NCI-H446 (cell line): ENCODE measurements at regions not wholly inside any gene's neighbourhood (a gene's known extent, or its start where the extent isn't known, plus 50 kb on each side); places are given as distances from the start of the nearest gene placed in this dataset.
"Not testable (repeated sequence)": the region's sequence is repeated elsewhere in the genome, so short reads cannot be mapped to it uniquely, and the experiment has no call there.

Experiments used
- DNase-seq, 2 experiments: peaks; one replicate each; lab custom pipeline; 2025; lab: John Stamatoyannopoulos, UW

DNA sequence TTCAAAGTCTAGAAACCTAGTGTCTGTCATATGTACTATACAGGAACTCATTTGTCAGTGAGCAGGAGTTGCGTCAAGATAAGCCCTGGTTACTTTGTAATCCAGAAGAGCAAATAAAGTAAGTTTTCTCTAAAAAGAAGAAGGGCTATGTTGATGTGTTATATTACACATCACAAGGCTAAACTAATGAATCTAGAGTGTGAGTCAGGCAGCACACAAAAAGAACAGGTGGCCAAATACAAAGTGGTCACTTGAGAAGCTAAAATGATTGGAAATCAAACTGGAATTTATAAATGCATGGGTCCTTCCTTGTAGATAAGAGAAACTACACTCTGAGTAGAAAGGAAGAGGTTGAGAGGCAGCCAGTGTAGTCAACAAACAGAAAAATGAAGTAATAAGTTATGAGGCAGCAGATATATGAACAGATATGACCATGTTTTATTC is 771.6 kb downstream of the DIPK2A start:
- no peak for DNase-seq

DNA sequence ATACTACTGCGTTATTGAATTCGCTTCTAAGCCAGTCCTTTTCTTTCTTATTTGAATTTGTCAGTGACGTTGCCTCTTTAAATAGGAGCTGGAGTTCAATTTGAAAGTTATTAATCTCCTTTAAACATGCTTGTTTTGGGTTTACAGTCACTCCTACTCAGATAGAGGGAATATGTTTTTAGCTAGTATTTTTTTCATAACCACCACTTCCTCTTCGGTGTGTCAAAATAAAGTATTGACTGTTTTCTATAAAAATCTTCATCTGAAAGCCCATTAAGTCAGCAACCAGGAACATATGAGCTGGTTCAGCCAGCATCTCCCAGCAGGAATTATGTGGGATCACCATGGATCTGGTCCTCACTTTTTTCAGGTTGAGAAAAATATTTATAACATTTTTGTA is 772.9 kb downstream of the DIPK2A start:
- no peak for DNase-seq

DNA sequence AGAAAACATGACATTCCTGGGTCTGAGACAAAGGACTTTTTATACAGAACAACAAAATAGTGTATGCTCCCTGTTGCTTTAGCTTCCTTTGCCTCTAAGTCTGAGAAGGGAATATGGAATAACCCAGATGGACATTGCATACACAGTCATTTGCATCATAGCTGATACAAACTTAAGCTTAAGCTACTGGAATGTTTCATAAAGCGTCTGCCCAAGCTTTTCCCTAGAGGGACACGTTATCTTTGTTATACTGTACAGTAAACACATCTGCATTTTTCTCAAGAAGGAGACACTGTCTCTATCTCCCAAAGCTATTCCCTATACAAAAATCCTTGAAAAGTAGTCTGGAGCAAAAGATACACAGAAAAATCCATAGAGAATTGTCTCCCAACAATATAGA is 775.0 kb downstream of the DIPK2A start:
- no peak for DNase-seq

DNA sequence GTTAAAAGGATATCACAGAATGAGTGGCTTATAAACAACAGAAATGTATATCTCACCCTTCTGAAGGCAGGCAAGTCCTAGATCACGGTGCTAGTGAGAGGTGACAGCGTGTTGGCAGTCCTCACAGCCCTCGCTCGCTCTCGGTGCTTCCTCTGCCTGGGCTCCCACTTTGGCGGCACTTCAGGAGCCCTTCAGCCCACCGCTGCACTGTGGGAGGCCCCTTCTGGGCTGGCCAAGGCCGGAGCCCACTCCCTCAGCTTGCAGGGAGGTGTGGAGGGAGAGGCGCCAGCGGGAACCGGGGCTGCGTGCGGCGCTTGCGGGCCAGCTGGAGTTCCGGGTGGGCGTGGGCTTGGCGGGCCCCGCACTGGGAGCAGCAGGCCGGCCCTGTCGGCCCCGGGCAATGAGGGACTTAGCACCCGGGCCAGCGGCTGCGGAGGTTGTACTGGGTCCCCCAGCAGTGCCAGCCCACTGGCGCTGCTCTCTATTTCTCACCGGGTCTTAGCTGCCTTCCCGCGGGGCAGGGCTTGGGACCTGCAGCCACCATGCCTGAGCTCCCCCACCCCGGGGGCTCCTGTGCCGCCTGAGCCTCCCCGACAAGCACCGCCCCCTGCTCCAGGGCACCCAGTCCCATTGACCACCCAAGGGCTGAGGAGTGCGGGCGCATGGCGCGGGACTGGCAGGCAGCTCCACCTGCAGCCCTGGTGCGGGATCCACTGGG is 778.1 kb downstream of the DIPK2A start:
- DNase-seq: not testable (repeated sequence)

DNA sequence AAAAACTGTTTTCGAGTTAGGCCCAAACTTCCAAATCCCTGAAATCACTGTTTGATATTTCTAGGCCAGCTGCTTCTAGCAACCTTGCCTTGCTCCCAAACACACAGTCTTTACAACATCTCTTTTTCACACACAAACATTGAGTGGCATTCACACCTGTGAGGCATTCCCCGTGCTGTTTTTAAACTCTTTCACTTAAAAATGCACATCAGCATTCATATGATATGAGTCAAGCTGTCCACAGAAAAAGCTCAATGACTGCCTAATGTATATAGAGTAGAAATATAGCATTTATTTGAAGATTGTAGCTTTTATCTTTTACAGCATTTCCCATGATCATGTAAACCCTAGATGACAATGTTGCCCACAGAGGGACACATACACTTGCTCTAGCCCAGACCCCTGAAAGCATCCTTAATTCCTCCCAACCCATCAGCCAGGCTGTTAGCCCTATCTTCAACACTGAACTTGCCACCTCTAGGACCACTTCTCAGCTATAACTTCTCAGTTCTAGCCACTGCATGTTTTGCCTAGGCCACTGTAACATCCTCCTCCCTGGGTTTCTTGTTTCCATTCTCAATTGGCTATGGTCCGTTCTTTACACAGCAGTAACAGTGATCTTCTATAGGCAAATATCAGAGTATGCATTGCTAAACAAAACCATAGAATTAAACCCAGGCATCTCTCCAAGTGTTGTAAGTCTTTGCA is 782.6 kb downstream of the DIPK2A start:
- DNase-seq: no peak

DNA sequence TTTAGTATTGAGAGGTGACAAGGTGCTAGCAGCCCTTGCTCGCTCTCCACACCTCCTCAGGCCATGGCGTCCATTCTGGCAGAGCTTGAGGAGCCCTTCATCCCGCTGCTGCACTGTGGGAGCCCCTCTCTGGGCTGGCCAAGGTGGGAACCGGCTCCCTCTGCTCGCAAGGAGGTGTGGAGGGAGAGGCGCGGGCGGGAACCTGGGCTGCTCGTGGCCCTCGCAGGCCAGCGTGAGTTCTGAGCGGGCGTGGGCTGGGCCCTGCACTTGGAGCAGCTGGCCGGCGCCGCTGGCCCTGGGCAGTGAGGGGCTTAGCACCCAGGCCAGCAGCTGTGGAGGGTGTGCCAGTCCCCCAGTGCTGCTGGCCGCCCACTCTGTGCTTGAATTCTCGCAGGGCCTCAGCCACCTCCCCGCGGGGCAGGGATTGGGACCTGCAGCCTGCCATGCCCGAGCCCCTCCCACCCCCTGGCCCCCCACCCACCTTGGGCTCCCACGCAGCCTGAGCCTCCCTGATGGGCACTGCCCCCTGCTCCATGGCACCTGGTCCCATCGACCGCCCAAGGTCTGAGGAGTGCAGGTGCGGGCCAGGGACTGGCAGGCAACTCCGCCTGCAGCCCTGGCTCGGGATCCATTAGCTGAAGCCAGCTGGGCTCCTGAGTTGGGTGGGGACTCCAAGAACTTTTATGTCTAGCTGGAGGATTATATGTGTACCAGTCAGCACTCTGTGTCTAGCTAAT is 785.2 kb downstream of the DIPK2A start:
- no peak for DNase-seq

DNA sequence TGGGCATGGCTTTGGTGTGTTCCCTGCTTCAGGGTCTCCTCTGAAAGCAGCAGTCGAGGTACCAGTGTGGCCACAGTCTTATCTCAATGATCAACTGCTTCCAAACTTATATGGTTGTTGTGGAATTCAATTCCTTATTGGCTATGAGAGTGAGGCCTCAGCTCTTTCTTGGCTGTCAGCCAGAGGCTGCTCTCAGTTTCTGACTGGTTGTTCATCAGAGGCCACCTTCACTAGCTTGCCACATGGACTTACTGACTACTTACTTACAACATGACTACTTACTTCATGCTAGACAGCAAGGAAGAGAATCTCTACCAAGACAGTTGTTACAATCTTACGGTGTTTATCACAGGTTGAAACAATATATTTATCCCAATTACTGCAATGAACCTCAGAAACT is 789.2 kb downstream of the DIPK2A start:
- peak in 1 of 2 experiments; percentile 17 for DNase-seq

DNA sequence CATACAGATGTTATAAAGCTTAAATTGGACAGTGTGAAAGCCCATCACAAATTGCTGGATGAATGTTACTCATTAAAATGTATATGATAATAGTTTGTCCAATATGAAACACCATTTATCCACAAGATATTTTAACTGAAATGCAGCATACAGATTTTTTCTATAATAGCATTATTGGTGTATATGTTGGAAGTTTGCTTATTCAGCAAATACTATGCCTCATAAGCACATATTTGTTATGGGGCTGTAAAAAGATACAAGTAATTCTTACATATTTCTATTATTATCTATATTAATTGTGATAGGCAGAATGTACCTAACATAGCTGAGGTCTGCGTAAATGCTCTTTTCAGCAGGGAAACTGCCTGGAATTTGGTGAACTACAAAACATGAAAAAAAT is 790.5 kb downstream of the DIPK2A start:
- DNase-seq: no peak

DNA sequence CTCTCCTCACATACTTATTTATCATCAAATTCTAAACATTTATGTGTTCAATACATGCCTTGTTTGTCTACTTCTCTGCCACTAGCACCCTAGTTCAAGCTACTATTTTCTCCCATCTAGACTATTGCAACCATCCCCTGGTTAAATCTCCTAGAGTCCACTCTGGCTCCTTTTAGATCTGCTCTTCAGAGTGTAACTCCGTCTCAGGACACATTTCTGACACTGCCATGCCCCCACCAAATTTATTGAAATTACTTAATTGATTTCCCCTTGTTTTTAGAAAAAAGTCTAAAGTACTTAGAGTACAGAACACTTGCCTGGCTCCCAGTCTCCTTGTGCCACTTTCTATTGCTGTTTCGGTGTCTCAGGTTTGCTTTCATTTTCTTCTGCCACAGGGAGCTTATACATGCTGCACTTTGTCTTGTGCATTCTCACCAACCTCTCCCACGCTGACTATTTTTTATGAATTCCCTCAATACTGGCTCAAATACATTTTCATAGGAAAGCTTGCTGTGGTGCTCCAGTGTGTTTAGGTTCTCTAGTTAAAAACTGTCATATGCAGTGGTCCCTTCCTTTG is 792.3 kb downstream of the DIPK2A start:
- DNase-seq: no peak

DNA sequence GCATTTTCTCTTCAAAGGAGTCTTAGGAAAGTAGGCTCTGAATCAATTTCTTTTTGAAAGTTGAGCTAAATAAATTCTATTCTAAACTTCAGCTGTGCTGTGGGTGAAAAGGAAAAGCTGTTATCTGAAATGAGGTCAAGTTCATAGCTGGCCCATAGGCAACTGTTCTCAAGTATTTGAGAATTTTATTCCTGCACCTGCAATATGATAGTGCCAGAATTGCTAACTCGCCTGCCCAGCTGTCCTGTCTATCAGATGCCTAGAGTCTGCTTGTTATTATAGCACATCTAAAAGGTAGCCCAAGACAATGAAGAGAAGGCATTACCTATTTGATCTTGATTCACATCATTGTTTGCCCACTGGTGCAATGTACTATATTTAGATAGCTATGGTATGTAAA is 798.7 kb downstream of the DIPK2A start:
- DNase-seq: no peak

DNA sequence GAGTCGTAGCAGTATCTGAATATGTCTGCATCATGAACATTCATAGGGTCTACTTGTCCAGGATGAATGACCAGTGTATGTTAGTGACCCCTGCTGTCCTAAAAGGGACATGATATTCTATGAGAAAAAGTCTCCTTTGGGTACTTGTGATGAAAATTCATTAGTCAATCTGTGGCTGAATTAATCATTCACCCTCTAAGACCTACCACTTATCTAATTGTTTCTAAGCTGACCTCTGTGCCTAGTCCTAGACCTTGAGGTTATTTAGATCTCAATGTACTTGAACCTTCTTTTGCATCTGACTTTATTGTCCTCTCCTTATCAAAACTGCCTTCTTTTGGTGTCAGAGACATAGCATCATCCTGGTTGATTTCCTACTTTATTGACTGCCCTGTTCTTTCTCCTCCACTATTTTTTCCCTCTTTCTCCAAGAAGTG is 799.3 kb downstream of the DIPK2A start:
- peak in 1 of 2 experiments; percentile 51 for DNase-seq

DNA sequence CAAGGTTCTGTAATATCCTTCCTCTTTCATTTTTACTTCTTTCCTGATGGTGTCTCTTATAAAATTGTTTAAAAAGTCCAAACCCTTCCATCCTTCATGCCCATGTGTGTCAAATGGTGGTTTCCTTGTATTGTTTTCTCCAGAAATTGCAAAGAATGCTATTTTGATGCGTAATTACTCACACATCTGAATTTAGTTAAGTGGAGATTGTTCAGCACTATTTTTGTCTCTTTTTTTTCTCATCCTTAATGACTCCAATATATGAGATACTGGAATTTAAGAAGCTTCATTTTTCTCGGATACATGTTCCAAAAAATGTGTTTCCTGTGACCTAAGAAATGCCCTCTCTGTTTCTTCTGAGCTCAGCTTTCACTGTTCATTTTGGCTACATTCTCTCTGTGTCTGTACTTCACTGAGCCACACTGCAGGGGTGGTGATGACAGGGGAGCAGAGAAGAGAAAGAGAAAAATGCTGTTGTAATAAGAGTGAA is 799.8 kb downstream of the DIPK2A start:
- no peak for DNase-seq

DNA sequence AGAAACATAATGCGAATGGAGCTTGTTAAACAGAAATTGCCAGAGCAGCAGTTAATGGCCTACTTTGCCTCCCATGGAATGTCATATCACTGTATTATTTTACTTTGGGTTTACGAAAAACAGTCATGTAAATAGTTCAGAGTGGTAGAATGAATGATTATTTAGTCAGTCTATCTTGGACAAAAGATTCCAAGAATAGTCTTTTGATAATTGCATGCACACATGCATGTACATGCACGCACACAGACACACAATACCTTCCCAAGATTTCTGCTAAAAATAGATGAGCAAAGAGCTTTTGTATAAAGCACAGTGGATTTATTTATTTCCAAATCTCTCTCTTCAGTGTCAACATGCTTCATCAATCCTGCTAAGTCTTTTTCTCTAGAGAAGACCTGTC is 800.7 kb downstream of the DIPK2A start:
- no peak for DNase-seq

DNA sequence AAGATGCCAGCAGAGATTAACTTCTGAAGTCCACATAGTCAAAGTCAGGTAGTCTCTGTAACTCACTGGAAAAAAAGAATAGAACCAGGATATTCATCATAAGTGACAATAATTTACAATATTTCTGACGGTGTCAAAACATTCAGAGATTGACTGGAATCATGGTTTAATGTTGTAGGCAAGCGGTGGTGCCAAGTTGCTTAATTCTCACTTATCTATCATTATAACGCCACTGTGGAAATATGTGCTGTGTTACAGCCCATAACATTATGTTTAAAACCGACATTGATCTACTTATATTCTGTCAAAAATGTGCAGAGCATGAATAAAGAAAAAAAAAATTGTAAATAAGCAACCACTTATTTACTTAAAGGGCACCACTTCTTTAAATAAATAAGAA is 801.7 kb downstream of the DIPK2A start:
- DNase-seq: no peak

DNA sequence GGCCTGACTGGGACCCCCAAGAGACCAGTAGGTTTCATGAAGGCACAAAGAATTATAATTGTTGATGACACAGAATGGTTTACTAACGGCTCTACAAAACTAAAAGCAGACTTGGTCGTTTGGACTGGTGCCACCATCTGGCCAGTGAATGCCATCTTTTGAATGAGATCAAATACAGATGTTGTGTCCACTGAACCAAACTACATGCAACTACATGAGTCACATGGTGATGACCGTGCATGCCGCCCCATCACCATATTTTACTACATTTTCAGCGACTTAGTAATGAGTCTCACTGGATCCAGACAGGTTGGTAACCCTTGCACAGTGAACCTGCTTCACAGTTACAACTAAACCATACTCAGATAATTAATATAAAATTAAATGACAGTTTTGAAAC is 803.3 kb downstream of the DIPK2A start:
- peak in 1 of 2 experiments; percentile 11 for DNase-seq

DNA sequence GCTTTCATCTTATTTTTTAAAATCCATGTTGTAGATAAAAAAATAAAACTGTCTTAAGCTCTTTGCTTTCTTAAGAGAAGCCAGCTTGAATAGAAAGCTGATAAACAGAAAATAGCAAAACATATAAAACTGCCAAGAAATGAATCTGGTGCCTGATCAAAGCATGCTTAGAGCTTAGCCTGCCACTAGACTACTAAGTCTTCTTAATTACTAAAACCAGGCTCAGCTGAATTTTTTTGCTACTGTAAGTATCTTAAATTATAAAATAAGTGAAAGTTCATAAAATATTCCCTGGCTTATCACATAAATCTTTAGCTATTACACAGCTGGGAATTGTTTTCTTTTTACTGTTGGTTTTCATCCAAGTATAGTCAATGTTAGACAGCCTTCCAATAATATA is 803.9 kb downstream of the DIPK2A start:
- no peak for DNase-seq

DNA sequence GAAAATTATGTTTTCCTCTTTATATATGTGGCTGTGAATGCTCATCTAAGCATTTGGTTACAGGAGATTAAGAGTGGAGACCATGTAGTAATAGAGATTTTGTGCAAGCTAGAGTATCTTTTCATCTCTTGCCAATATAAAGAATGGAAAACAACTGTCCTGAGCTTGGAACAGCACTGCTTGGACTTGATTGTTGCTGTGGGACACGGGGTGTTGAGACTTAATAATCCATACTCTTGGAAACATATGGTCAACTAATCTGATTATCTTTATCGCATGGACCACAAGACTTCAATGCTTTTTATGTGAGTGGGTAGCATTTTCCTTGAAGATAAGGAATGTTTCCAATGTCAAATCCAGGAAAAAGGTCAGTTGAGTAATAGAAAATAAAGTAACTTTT is 806.3 kb downstream of the DIPK2A start:
- DNase-seq: no peak

DNA sequence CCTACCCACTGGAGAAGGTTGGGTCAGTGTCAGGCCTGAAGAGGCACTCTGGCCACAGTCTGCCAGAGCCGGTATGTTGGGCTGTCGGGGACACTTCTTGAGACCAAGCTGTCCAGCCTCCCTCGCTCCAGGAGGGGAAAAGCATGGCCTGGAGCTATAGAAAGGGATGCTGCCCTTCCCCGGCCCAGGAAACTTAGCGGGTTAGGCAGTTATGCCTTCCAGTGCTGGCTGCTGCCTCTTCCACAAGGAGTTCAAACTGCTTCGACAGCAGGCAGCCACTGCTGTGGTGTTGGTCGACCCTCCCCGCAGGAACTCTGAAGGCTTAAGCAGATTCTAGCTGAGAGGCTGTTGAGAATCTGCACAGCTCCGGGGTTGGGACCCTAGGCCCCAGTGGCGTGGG is 819.4 kb downstream of the DIPK2A start:
- DNase-seq: no peak

DNA sequence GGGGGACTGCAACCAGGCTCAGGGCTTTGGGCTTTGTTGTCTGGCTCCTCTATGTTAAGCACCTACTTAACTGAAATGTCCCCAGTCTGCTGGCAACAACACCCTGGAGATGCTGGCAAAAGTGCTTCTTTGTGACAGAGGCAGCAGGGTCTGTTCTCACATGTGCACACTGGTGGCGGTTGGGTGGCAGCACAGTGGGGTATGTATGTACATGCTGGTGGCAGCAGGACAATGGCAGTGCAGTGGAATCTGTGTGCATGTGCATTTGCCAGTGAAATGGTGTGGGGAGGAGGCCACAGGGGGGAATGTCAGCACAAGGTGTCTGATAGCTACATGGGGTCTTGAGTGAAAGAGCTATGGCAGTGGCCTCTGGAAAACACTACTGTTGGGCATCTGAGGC is 830.3 kb downstream of the DIPK2A start:
- no peak for DNase-seq

DNA sequence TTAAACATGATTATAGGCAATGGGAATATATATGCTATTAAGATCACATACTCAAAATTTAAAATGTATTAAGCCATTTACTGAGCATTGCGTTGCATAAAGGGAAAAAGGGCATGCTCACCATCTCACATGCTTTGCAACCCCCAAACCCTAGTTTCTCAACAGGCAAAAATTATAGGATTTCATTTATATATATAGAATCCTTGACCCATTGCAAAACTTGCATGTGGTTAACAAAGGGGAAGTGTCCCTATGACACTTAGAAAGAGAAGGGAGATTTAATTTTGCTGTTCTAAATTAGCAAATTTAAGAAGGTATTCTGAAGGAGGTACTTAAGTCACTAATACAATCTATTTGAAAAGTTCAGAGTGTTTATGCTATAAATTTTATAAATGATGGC is 837.8 kb downstream of the DIPK2A start:
- no peak for DNase-seq

DNA sequence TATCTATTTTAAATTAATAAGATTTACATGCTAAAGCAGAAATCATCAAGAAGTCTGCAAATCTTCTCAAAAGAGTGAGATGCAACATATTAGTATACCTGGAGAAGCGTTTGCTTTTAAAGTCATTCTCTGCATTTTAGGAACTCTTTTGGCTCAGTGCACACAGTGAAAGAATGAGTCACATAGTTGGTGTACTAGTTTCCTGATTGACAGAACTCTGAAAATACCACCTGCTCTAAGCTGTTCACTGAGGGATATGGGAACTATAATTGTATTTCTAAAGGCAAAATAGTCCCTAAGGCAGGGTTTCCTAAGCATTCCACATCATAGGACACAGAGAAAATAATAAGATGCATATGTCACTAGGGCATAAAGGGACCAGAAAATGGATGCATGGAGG is 838.5 kb downstream of the DIPK2A start:
- DNase-seq: no peak

DNA sequence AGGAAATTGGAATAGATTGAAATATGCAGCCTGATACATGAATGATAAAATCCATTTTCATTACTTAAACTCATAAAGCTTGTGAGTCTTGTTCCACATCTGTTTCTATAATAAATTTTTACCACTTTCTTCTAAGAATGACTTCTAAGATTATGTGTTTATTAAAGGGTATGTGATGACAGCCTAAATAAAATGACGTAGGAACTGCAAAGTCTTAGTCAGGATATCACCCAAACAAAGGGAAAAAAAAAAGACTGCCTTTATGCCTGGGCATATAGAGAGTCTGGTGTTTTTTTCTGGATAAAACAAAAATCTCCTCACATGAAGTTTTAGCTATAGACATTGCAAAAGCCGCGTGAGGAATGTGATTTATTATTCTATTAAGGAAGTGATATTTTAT is 844.0 kb downstream of the DIPK2A start:
- DNase-seq: no peak
